OCI-LY1 (cell line): ENCODE measurements at regions not wholly inside any gene's neighbourhood (a gene's known extent, or its start where the extent isn't known, plus 50 kb on each side); places are given as distances from the start of the nearest gene placed in this dataset.

Experiments used
- H2AFZ ChIP-seq: fragments of 200-600 bp; sonication (generic), shearing (Covaris generic); 2 replicates; pipeline ENCODE4 v1.6.0; 2014; ENCODE audit warnings: antibody characterized with exemption, mild to moderate bottlenecking, low read length
- H3F3A ChIP-seq: fragments of 200-600 bp; sonication (generic), shearing (Covaris generic); 2 replicates; pipeline ENCODE4 v1.6.0; 2014; ENCODE audit warnings: mild to moderate bottlenecking, antibody characterized with exemption, low read length, moderate library complexity; ENCODE audit not compliant: insufficient read depth
- H3K27ac ChIP-seq: fragments of 200-600 bp; sonication (generic); 2 replicates; pipeline ENCODE4 v1.5.1; 2014; ENCODE audit warnings: low read length, mixed run types, mild to moderate bottlenecking, low read depth; ENCODE audit not compliant: poor library complexity, severe bottlenecking
- H3K27me3 ChIP-seq: fragments of 200-600 bp; sonication (generic); 2 replicates; pipeline ENCODE4 v1.6.0; 2014; ENCODE audit warnings: antibody characterized with exemption, mild to moderate bottlenecking, low read length, moderate library complexity; ENCODE audit not compliant: insufficient read depth
- H3K36me3 ChIP-seq: fragments of 200-600 bp; sonication (generic); 2 replicates; pipeline ENCODE4 v1.6.1; 2014; ENCODE audit warnings: mild to moderate bottlenecking, antibody characterized with exemption, low read length, moderate library complexity, mixed read lengths; ENCODE audit not compliant: insufficient read depth
- H3K4me1 ChIP-seq: fragments of 200-600 bp; sonication (generic); 2 replicates; pipeline ENCODE4 v1.5.1; 2014; ENCODE audit warnings: mild to moderate bottlenecking, low read length, moderate library complexity; ENCODE audit not compliant: insufficient read depth, severe bottlenecking
- H3K4me2 ChIP-seq: fragments of 200-600 bp; sonication (generic), shearing (Covaris generic); 2 replicates; pipeline ENCODE4 v1.6.1; 2014; ENCODE audit warnings: low read length
- H3K4me3 ChIP-seq: fragments of 200-600 bp; sonication (generic); 2 replicates; pipeline ENCODE4 v1.5.1; 2014; ENCODE audit warnings: low read length, low read depth, mild to moderate bottlenecking, mixed read lengths; ENCODE audit not compliant: poor library complexity, severe bottlenecking
- H3K79me2 ChIP-seq: fragments of 200-600 bp; shearing (Covaris generic); 2 replicates; pipeline ENCODE4 v1.6.1; 2016; ENCODE audit warnings: mixed run types, low read length, mixed read lengths; ENCODE audit not compliant: insufficient read depth
- H3K9ac ChIP-seq: fragments of 200-600 bp; sonication (generic), shearing (Covaris generic); 2 replicates; pipeline ENCODE4 v1.6.1; 2014; ENCODE audit warnings: mild to moderate bottlenecking, low read length, mixed read lengths
- H3K9me2 ChIP-seq: fragments of 200-600 bp; sonication (generic), shearing (Covaris generic); 2 replicates; pipeline ENCODE4 v1.6.1; 2014; ENCODE audit warnings: low read depth, mild to moderate bottlenecking, low read length, mixed read lengths
- H3K9me3 ChIP-seq: fragments of 200-600 bp; shearing (Covaris generic); 2 replicates; pipeline ENCODE4 v1.6.1; 2014; ENCODE audit warnings: low read length, mixed read lengths
- H4K20me1 ChIP-seq: fragments of 200-600 bp; sonication (generic), shearing (Covaris generic); 2 replicates; pipeline ENCODE4 v1.6.0; 2016; ENCODE audit warnings: mild to moderate bottlenecking, low read length; ENCODE audit not compliant: insufficient read depth
- CTCF ChIP-seq: fragments of 200-600 bp; sonication (generic), shearing (Covaris generic); IDR thresholded peaks from 2 replicates; pipeline ENCODE4 v1.5.1; 2017; ENCODE audit warnings: mild to moderate bottlenecking, antibody characterized with exemption, low read length, moderate library complexity, mixed read lengths
- EZH2 ChIP-seq: fragments of 200-600 bp; sonication (generic), shearing (Covaris generic); IDR thresholded peaks from 2 replicates; pipeline ENCODE4 v1.8.0; 2017; ENCODE audit warnings: borderline replicate concordance, mixed run types, mild to moderate bottlenecking, antibody characterized with exemption, low read length, moderate library complexity, mixed read lengths

GRCh38 chr3:117887031-117887430 lies 1147.6 kb downstream of the IGSF11 start:
- Histone ChIP-seq H2AFZ (no peak overlapping the region), H3K4me2 (no peak overlapping the region)

DNA sequence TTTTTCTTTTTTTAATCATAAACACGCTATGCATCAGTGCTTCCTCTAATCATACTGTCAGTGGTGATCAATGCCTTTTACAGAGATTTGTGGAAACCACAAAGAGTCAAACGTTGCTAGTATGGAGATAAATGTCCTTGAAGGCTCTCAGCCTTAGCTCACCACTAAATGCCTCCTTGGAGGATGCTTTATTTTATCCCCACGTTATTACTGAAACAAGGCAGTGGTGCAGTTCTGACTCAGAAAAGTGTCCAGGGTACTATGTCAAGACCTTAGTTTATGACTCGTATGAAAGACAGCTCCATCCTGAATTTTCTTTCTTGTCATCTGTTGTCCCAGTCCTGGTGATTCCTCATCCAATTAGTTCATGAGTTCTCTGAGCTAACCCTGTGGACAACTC lies 1146.7 kb downstream of the IGSF11 start:
- no peaks in the 10 kb centered on the region for H3K4me1 ChIP-seq
- no peaks in the 10 kb centered on the region for H3K27me3 ChIP-seq
- no peaks in the 10 kb centered on the region for H4K20me1 ChIP-seq
- H3K9ac ChIP-seq = no peak overlapping the region
- H3F3A ChIP-seq = no peaks in the 10 kb centered on the region
- H3K9me3 ChIP-seq = no peaks in the 10 kb centered on the region
- H3K36me3 ChIP-seq = no peaks in the 10 kb centered on the region
- H3K4me3 ChIP-seq = no peak overlapping the region
- no peak overlapping the region for H2AFZ ChIP-seq
- TF ChIP-seq EZH2 = no peak
- TF ChIP-seq CTCF = no peak
- H3K4me2 ChIP-seq = no peak overlapping the region
- no peaks in the 10 kb centered on the region for H3K79me2 ChIP-seq
- H3K9me2 ChIP-seq = no peaks in the 10 kb centered on the region
- H3K27ac ChIP-seq = no peak overlapping the region

More at GRCh38 chr3:117887031-117887430, 1147.6 kb downstream of the IGSF11 start:
- H4K20me1 ChIP-seq = no peaks in the 10 kb centered on the region
- no peaks in the 10 kb centered on the region for H3K4me1 ChIP-seq
- no peaks in the 10 kb centered on the region for H3K9me2 ChIP-seq
- H3K36me3 ChIP-seq = no peaks in the 10 kb centered on the region
- no peaks in the 10 kb centered on the region for H3K9me3 ChIP-seq
- H3K27ac ChIP-seq = no peak overlapping the region
- no peaks in the 10 kb centered on the region for H3K79me2 ChIP-seq
- H3K9ac ChIP-seq = no peak overlapping the region
- H3K4me3 ChIP-seq = no peak overlapping the region
- no peaks in the 10 kb centered on the region for H3F3A ChIP-seq
- H3K27me3 ChIP-seq = no peaks in the 10 kb centered on the region
- TF ChIP-seq CTCF = no peak
- no peak for TF ChIP-seq EZH2

GRCh38 chr3:117892431-117892841 lies 1142.2 kb downstream of the IGSF11 start:
- Histone ChIP-seq H3K9ac (no peak overlapping the region), H3K4me2 (no peak overlapping the region), H3K4me3 (no peak overlapping the region), H3K27me3 (no peaks in the 10 kb centered on the region), H3K9me3 (no peaks in the 10 kb centered on the region), H3K36me3 (no peaks in the 10 kb centered on the region), H2AFZ (no peak overlapping the region), H4K20me1 (no peaks in the 10 kb centered on the region), H3K27ac (no peak overlapping the region), H3F3A (no peaks in the 10 kb centered on the region), H3K4me1 (no peaks in the 10 kb centered on the region), H3K9me2 (no peaks in the 10 kb centered on the region), H3K79me2 (no peaks in the 10 kb centered on the region)
- TF ChIP-seq EZH2 (no peak), CTCF (no peak)
